Heart left ventricle (tissue), 13 donors: ENCODE measurements at regions not wholly inside any gene's neighbourhood (a gene's known extent, or its start where the extent isn't known, plus 50 kb on each side); places are given as distances from the start of the nearest gene placed in this dataset.

Experiments used
- CTCF ChIP-seq, 12 donors: fragments of 200-600 bp; sonication (generic) in 4 of 12; IDR thresholded peaks; one replicate each; pipeline versions ENCODE4 v1.5.0 to v1.8.0; 2018 to 2022; ENCODE audit warnings: antibody characterized with exemption in 12 of 12, mild to moderate bottlenecking in 5 of 12
- POLR2A ChIP-seq, 2 donors: fragments of 450-650 bp; IDR thresholded peaks; one replicate each; pipeline ENCODE4 v1.6.1; 2017; ENCODE audit warnings: antibody characterized with exemption in 2 of 2, mild to moderate bottlenecking in 2 of 2, moderate library complexity in 2 of 2
- donor health status: ischemic (EF 13 %, LVEDD 7.1; RV severe dilation, severe dysfunction).
- donor health status: DM: no; HTN: yes; CAD: no.
- donor health status: DM: no; HTN: no; CAD: no.
- donor health status: ischemic (EF 25% LVEDD 6.9; RV normal size, moderate dysfunction).
- donor health status: ischemic (EF 25% LVEDD 5.7; RV mildly dilated, moderate dysfunction).
- donor health status: ischemic (EF 35%, LVEDD 5.7; RV mildly dilated, moderate dysfunction).
- donor health status: nonischemic (EF 11% LVEDD 7.7; RV severe dilation, severe dysfunction).
- donor health status: DM: yes; HTN: yes; CAD: no.
- donor health status: PGD.
- donor health status: ischemic (EF 29% LVEDD 5.4; RV normal size, mild dysfunction).
- donor health status: nonischemic (EF 23%, LVEDD 6.1; RV moderate dilation, normal function).

- no peak for TF ChIP-seq CTCF (IDR thresholded peaks at IDR 0.05)
- no peak for TF ChIP-seq POLR2A (IDR thresholded peaks at IDR 0.05)
These were observed 149.4 kb downstream of the WNT5A start for GRCh38 chr3:55337641-55338180.
